Neuronal stem cell (in vitro differentiated cells): ENCODE measurements at regions not wholly inside any gene's neighbourhood (a gene's known extent, or its start where the extent isn't known, plus 50 kb on each side); places are given as distances from the start of the nearest gene placed in this dataset.

ENCODE experiments used
- DNase-seq: peaks from one replicate; pipeline ENCODE4 v3.0.0-alpha.2; 2013; ENCODE audit warnings: low spot score
- H2AFZ ChIP-seq: one replicate; pipeline ENCODE4 v1.6.1; 2013; ENCODE audit warnings: mild to moderate bottlenecking, low read length, inconsistent platforms
- H2AK5ac ChIP-seq: 2 replicates; pipeline ENCODE4 v1.6.1; 2013; ENCODE audit warnings: low read depth, mild to moderate bottlenecking, inconsistent platforms, low read length, moderate library complexity, mixed read lengths
- H2BK120ac ChIP-seq: 2 replicates; pipeline ENCODE4 v1.6.1; 2013; ENCODE audit warnings: low read depth, mild to moderate bottlenecking, inconsistent platforms, low read length, moderate library complexity, mixed read lengths
- H2BK12ac ChIP-seq: one replicate; pipeline ENCODE4 v1.6.1; 2013; ENCODE audit warnings: low read length, inconsistent platforms
- H2BK15ac ChIP-seq: 2 replicates; pipeline ENCODE4 v1.6.1; 2013; ENCODE audit warnings: mild to moderate bottlenecking, low read length, inconsistent platforms, mixed read lengths
- H2BK5ac ChIP-seq: one replicate; pipeline ENCODE4 v1.6.1; 2013; ENCODE audit warnings: inconsistent platforms, mild to moderate bottlenecking, low read length, moderate library complexity
- H3K14ac ChIP-seq: one replicate; pipeline ENCODE4 v1.6.1; 2013; ENCODE audit warnings: low read length, inconsistent platforms
- H3K18ac ChIP-seq: 2 replicates; pipeline ENCODE4 v1.6.1; 2013; ENCODE audit warnings: low read length, inconsistent platforms
- H3K23ac ChIP-seq: 2 replicates; pipeline ENCODE4 v1.6.1; 2013; ENCODE audit warnings: low read depth, mild to moderate bottlenecking, mixed read lengths, low read length, inconsistent platforms; ENCODE audit not compliant: poor library complexity
- H3K27ac ChIP-seq: replicated peaks from 3 replicates; pipeline ENCODE4 v1.5.1; 2013; ENCODE audit warnings: low read length, inconsistent platforms
- H3K27me3 ChIP-seq, 3 experiments: 2 replicates each; pipeline ENCODE4 v1.6.1; 2013; ENCODE audit warnings: low read length in 3 of 3, mild to moderate bottlenecking in 2 of 3, inconsistent platforms in 1 of 3, low read depth in 1 of 3, mixed read lengths in 1 of 3, moderate library complexity in 1 of 3; ENCODE audit not compliant: control insufficient read depth in 3 of 3, insufficient read depth in 3 of 3
- H3K36me3 ChIP-seq, 2 donors: replicated peaks in 1 of 2; 2 replicates each; pipeline ENCODE4 v1.6.1; 2013; ENCODE audit warnings: low read length in 2 of 2; ENCODE audit not compliant: control insufficient read depth in 2 of 2, insufficient read depth in 2 of 2
- H3K4ac ChIP-seq: 2 replicates; pipeline ENCODE4 v1.6.1; 2013; ENCODE audit warnings: inconsistent platforms, mild to moderate bottlenecking, low read length, moderate library complexity
- H3K4me1 ChIP-seq, 2 donors: 1 replicate in 1 of 2; 2 replicates in 1 of 2; pipeline ENCODE4 v1.6.1; 2013; ENCODE audit warnings: low read length in 2 of 2, low read depth in 1 of 2; ENCODE audit not compliant: control insufficient read depth in 2 of 2, insufficient read depth in 1 of 2
- H3K4me2 ChIP-seq: one replicate; pipeline ENCODE4 v1.6.1; 2013; ENCODE audit warnings: mild to moderate bottlenecking, low read length, inconsistent platforms; ENCODE audit not compliant: insufficient read depth, poor library complexity, severe bottlenecking
- H3K4me3 ChIP-seq, 2 donors: 2 replicates each; pipeline ENCODE4 v1.5.1; 2013; ENCODE audit warnings: low read length in 2 of 2, mild to moderate bottlenecking in 2 of 2, inconsistent platforms in 1 of 2, moderate library complexity in 1 of 2
- H3K79me1 ChIP-seq: one replicate; pipeline ENCODE4 v1.6.1; 2013; ENCODE audit warnings: low read depth, mild to moderate bottlenecking, inconsistent platforms, low read length, moderate library complexity
- H3K9ac ChIP-seq: one replicate; pipeline ENCODE4 v1.6.1; 2013; ENCODE audit warnings: mild to moderate bottlenecking, low read depth, low read length, inconsistent platforms; ENCODE audit not compliant: poor library complexity
- H3K9me3 ChIP-seq, 2 donors: replicated peaks in 1 of 2; 2 replicates each; pipeline versions ENCODE3 to v1.6.1; 2013; ENCODE audit warnings: low read length in 2 of 2, mild to moderate bottlenecking in 2 of 2, inconsistent platforms in 1 of 2, low read depth in 1 of 2, mixed read lengths in 1 of 2, moderate library complexity in 1 of 2; ENCODE audit not compliant: control insufficient read depth in 2 of 2, insufficient read depth in 1 of 2
- H4K8ac ChIP-seq: one replicate; pipeline ENCODE4 v1.6.1; 2013; ENCODE audit warnings: low read depth, mild to moderate bottlenecking, inconsistent platforms, low read length, moderate library complexity
- H4K91ac ChIP-seq: one replicate; pipeline ENCODE4 v1.6.1; 2013; ENCODE audit warnings: low read length, low read depth, mild to moderate bottlenecking, inconsistent platforms; ENCODE audit not compliant: poor library complexity
- WGBS, 2 donors: extraction: QIAGEN DNeasy Blood & Tissue Kit; methylation state at CpG; one replicate each; pipeline ENCODE4 v1.1.7; 2013; ENCODE audit warnings: missing lambda C conversion rate in 2 of 2, mixed read lengths in 1 of 2; ENCODE audit not compliant: insufficient read length in 2 of 2, insufficient replicate concordance in 1 of 2; ENCODE audit errors: extremely low coverage in 2 of 2; 5-methylcytosine and 5-hydroxymethylcytosine counted together

- Histone ChIP-seq H3K36me3 (no peaks in the 10 kb centered on the region), H2BK12ac (no peak overlapping the region), H4K8ac (no peak overlapping the region), H3K4ac (no peak overlapping the region), H3K4me2 (no peak overlapping the region), H2BK15ac (no peak overlapping the region), H3K18ac (no peak overlapping the region), H2AK5ac (no peak overlapping the region), H3K4me1 (no peaks in the 10 kb centered on the region), H3K9ac (no peak overlapping the region), H3K79me1 (no peaks in the 10 kb centered on the region), H2BK5ac (no peak overlapping the region), H3K4me3 (no peak overlapping the region), H3K9me3 (no peaks in the 10 kb centered on the region), H3K27ac (no peak overlapping the region), H3K14ac (no peak overlapping the region), H2AFZ (no peak overlapping the region), H3K27me3 (no peaks in the 10 kb centered on the region), H4K91ac (no peak overlapping the region), H2BK120ac (no peak overlapping the region), H3K23ac (no peak overlapping the region)
- WGBS, 2 donors: no CpG with 5 or more reads among the region's 2 CpGs
- no peak for DNase-seq
Observed at GRCh38 chr4:67234296-67234695, 311.0 kb downstream of the CENPC start.

GRCh38 chr4:67229148-67229547 is 316.2 kb downstream of the CENPC start:
- H3K4ac ChIP-seq: no peak overlapping the region
- H3K4me2 ChIP-seq: no peak overlapping the region
- no peak overlapping the region for H3K4me3 ChIP-seq
- H4K8ac ChIP-seq: no peak overlapping the region
- H2BK5ac ChIP-seq: no peak overlapping the region
- H3K27me3 ChIP-seq: no peaks in the 10 kb centered on the region
- no peaks in the 10 kb centered on the region for H3K9me3 ChIP-seq
- no peak overlapping the region for H2BK120ac ChIP-seq
- no peak overlapping the region for H3K27ac ChIP-seq
- H2AFZ ChIP-seq: no peak overlapping the region
- H3K79me1 ChIP-seq: no peaks in the 10 kb centered on the region
- no peak overlapping the region for H4K91ac ChIP-seq
- no CpG with 5 or more reads among the region's 5 CpGs for WGBS, 2 donors
- H3K4me1 ChIP-seq: no peaks in the 10 kb centered on the region
- no peak for DNase-seq
- no peak overlapping the region for H2AK5ac ChIP-seq
- no peak overlapping the region for H3K23ac ChIP-seq
- no peak overlapping the region for H3K14ac ChIP-seq
- no peaks in the 10 kb centered on the region for H3K36me3 ChIP-seq
- H2BK12ac ChIP-seq: no peak overlapping the region
- no peak overlapping the region for H2BK15ac ChIP-seq
- no peak overlapping the region for H3K18ac ChIP-seq
- no peak overlapping the region for H3K9ac ChIP-seq

- H4K91ac ChIP-seq: no peak overlapping the region
- no peak overlapping the region for H2AFZ ChIP-seq
- DNase-seq: no peak
- H3K79me1 ChIP-seq: no peaks in the 10 kb centered on the region
- no peak overlapping the region for H3K18ac ChIP-seq
- H3K36me3 ChIP-seq: no peaks in the 10 kb centered on the region
- WGBS, 2 donors: no CpG with 5 or more reads among the region's 2 CpGs
- H2BK12ac ChIP-seq: no peak overlapping the region
- no peak overlapping the region for H3K27ac ChIP-seq
- H3K9me3 ChIP-seq: no peaks in the 10 kb centered on the region
- no peak overlapping the region for H3K23ac ChIP-seq
- H2BK5ac ChIP-seq: no peak overlapping the region
- H3K4me3 ChIP-seq: no peak overlapping the region
- no peak overlapping the region for H4K8ac ChIP-seq
- no peak overlapping the region for H2BK120ac ChIP-seq
- no peak overlapping the region for H3K4me2 ChIP-seq
- no peak overlapping the region for H3K14ac ChIP-seq
- H3K4ac ChIP-seq: no peak overlapping the region
- no peak overlapping the region for H2BK15ac ChIP-seq
- no peaks in the 10 kb centered on the region for H3K27me3 ChIP-seq
- no peak overlapping the region for H2AK5ac ChIP-seq
- H3K9ac ChIP-seq: no peak overlapping the region
- no peaks in the 10 kb centered on the region for H3K4me1 ChIP-seq
Observed at GRCh38 chr4:67220861-67221260, 324.4 kb downstream of the CENPC start.

- no CpG with 5 or more reads among the region's 1 CpG for WGBS, 2 donors
Observed at GRCh38 chr4:67218883-67219282, 326.4 kb downstream of the CENPC start.

More at GRCh38 chr4:67218883-67219282, 326.4 kb downstream of the CENPC start:
- Histone ChIP-seq H2AFZ (no peak overlapping the region), H3K4me2 (no peak overlapping the region), H3K9ac (no peak overlapping the region), H2AK5ac (no peak overlapping the region), H2BK120ac (no peak overlapping the region), H3K27me3 (no peaks in the 10 kb centered on the region), H3K36me3 (no peaks in the 10 kb centered on the region), H3K27ac (no peak overlapping the region), H3K23ac (no peak overlapping the region), H3K9me3 (no peaks in the 10 kb centered on the region), H4K8ac (no peak overlapping the region), H2BK5ac (no peak overlapping the region), H3K4me1 (no peaks in the 10 kb centered on the region), H4K91ac (no peak overlapping the region), H3K4me3 (no peak overlapping the region), H2BK15ac (no peak overlapping the region), H2BK12ac (no peak overlapping the region), H3K4ac (no peak overlapping the region), H3K79me1 (no peaks in the 10 kb centered on the region), H3K14ac (no peak overlapping the region), H3K18ac (no peak overlapping the region)
- DNase-seq: no peak
